ENCODE measurements at regions not wholly inside any gene's neighbourhood (a gene's known extent, or its start where the extent isn't known, plus 50 kb on each side); places are given as distances from the start of the nearest gene placed in this dataset.
"Not testable (repeated sequence)": the region's sequence is repeated elsewhere in the genome, so short reads cannot be mapped to it uniquely, and the experiment has no call there.

DNA sequence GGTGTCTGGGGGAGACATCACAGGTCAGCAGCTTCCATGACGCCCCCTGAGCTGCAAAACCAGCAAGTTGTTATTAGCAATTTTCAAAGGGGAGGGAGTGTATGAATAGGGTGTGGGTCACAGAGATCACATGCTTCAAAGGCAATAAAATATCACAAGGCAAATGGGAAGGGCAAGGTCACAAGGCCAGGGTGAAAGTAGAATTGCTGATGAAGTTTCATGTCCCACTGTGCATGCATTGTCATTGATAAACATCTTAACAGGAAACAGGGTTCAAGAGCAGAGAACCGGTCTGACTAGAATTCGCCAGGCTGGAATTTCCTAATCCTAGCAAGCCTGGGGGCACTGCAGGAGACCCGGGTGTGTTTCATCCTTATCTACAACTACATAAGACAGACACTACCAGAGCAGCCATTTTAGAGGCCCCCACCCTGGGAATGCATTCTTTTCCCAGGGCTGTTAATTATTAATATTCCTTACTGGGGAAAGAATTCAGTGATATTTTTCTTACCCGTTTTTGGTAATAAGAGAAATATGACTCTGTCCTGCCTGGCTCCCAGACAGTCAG is 494.2 kb upstream of the POM121L12 start:
- H2BK120ac ChIP-seq (ENCODE audit: low read depth, low read length); H3K79me1 ChIP-seq (replicated peaks; ENCODE audit: low read length, poor library complexity, severe bottlenecking); H3K14ac ChIP-seq (ENCODE audit: low read length in 2 of 2); H3K4me1 ChIP-seq (ENCODE audit: control insufficient read depth, insufficient read depth, low read depth, low read length); H2BK12ac ChIP-seq (ENCODE audit: low read length in 2 of 2); H2AK5ac ChIP-seq (ENCODE audit: low read length, severe bottlenecking); H2BK15ac ChIP-seq (ENCODE audit: low read depth, poor library complexity, severe bottlenecking); H3K9ac ChIP-seq (ENCODE audit: low read length); H2AFZ ChIP-seq (ENCODE audit: low read depth, low read length); H3K27ac ChIP-seq (ENCODE audit: low read length, poor library complexity, severe bottlenecking); H4K8ac ChIP-seq (ENCODE audit: low read length); H2BK5ac ChIP-seq (ENCODE audit: low read depth, low read length, poor library complexity, severe bottlenecking); H3K4me3 ChIP-seq (ENCODE audit: insufficient read depth in 1 of 2, low read depth in 1 of 2, low read length in 2 of 2); H3K4me2 ChIP-seq (ENCODE audit: low read length, poor library complexity, severe bottlenecking); H3K4ac ChIP-seq (ENCODE audit: low read depth in 1 of 2, low read length in 2 of 2); H4K91ac ChIP-seq (ENCODE audit: low read length); H3K36me3 ChIP-seq (ENCODE audit: control insufficient read depth in 1 of 2, insufficient read depth in 2 of 2, low read depth in 1 of 2, low read length in 2 of 2); H3K27me3 ChIP-seq (ENCODE audit: control insufficient read depth in 1 of 2, insufficient read depth in 1 of 2, low read length in 2 of 2); H3K18ac ChIP-seq (ENCODE audit: low read depth in 1 of 2, low read length in 2 of 2); H3K23ac ChIP-seq (ENCODE audit: low read length in 2 of 2); H3K9me3 ChIP-seq (ENCODE audit: control insufficient read depth, low read length); DNase-seq: not testable (repeated sequence)
- WGBS = 63% methylated on average over 3 of the region's 5 CpGs

DNA sequence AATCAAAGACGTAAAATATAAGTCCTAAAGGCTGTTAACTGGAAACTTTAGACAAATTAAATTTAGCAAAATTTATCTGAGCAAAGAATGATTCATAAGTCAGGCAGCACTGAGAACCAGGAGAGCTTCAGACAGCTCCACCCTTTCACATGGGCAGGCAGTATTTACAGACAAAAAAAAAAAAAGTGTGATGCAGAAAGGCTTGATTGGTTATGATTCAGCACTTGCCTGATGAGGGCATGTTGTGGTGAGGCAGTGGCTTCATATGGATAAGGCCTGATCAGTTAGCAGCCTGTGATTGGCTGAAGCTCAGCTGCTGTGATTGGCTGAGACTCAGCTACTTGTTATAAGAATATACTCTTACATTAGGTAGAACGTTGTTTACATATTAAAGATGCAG is 495.4 kb upstream of the POM121L12 start:
- H2BK5ac ChIP-seq (ENCODE audit: low read depth, low read length, poor library complexity, severe bottlenecking) = no peak overlapping the region
- no peaks in the 10 kb centered on the region for H3K79me1 ChIP-seq (replicated peaks; ENCODE audit: low read length, poor library complexity, severe bottlenecking)
- no peak overlapping the region for H2BK12ac ChIP-seq (ENCODE audit: low read length in 2 of 2)
- no peak overlapping the region for H2AFZ ChIP-seq (ENCODE audit: low read depth, low read length)
- H3K27me3 ChIP-seq (ENCODE audit: control insufficient read depth in 1 of 2, insufficient read depth in 1 of 2, low read length in 2 of 2) = no peaks in the 10 kb centered on the region
- H2BK120ac ChIP-seq (ENCODE audit: low read depth, low read length) = no peak overlapping the region
- H3K14ac ChIP-seq (ENCODE audit: low read length in 2 of 2) = no peak overlapping the region
- no peaks in the 10 kb centered on the region for H3K36me3 ChIP-seq (ENCODE audit: control insufficient read depth in 1 of 2, insufficient read depth in 2 of 2, low read depth in 1 of 2, low read length in 2 of 2)
- no peak overlapping the region for H4K91ac ChIP-seq (ENCODE audit: low read length)
- H3K9me3 ChIP-seq (ENCODE audit: control insufficient read depth, low read length) = no peaks in the 10 kb centered on the region
- no peak overlapping the region for H3K4me2 ChIP-seq (ENCODE audit: low read length, poor library complexity, severe bottlenecking)
- DNase-seq = peak; percentile 57
- H3K9ac ChIP-seq (ENCODE audit: low read length) = no peak overlapping the region
- no CpG with 5 or more reads among the region's 2 CpGs for WGBS
- H3K23ac ChIP-seq (ENCODE audit: low read length in 2 of 2) = no peak overlapping the region
- H3K27ac ChIP-seq (ENCODE audit: low read length, poor library complexity, severe bottlenecking) = no peak overlapping the region
- no peak overlapping the region for H3K4ac ChIP-seq (ENCODE audit: low read depth in 1 of 2, low read length in 2 of 2)
- no peak overlapping the region for H3K18ac ChIP-seq (ENCODE audit: low read depth in 1 of 2, low read length in 2 of 2)
- H3K4me3 ChIP-seq (ENCODE audit: insufficient read depth in 1 of 2, low read depth in 1 of 2, low read length in 2 of 2) = no peak overlapping the region
- no peak overlapping the region for H2AK5ac ChIP-seq (ENCODE audit: low read length, severe bottlenecking)
- no peaks in the 10 kb centered on the region for H3K4me1 ChIP-seq (ENCODE audit: control insufficient read depth, insufficient read depth, low read depth, low read length)
- H2BK15ac ChIP-seq (ENCODE audit: low read depth, poor library complexity, severe bottlenecking) = no peak overlapping the region
- H4K8ac ChIP-seq (ENCODE audit: low read length) = no peak overlapping the region

DNA sequence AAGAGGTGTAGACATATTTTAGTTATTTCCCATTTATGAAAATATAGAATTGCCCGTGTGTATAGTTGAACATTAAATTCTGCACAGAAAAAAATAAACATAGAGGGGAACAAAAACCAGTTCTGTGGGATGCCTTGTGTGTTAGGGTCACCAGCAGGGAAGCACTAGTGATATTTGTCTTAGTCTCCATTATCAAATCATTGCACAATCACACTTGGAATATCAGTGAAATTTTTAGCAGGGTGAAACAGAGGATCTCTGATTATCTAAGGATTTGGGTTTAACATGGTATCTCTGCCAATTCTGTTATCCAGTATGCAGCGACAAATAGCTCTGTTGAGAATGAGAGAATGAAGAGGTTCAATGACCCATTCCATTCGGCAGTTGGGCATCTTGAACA is 496.0 kb upstream of the POM121L12 start:
- no peak overlapping the region for H4K8ac ChIP-seq (ENCODE audit: low read length)
- no peaks in the 10 kb centered on the region for H3K9me3 ChIP-seq (ENCODE audit: control insufficient read depth, low read length)
- no peak overlapping the region for H2BK15ac ChIP-seq (ENCODE audit: low read depth, poor library complexity, severe bottlenecking)
- H3K27me3 ChIP-seq (ENCODE audit: control insufficient read depth in 1 of 2, insufficient read depth in 1 of 2, low read length in 2 of 2) = no peaks in the 10 kb centered on the region
- no peak overlapping the region for H3K14ac ChIP-seq (ENCODE audit: low read length in 2 of 2)
- H2AK5ac ChIP-seq (ENCODE audit: low read length, severe bottlenecking) = no peak overlapping the region
- H3K27ac ChIP-seq (ENCODE audit: low read length, poor library complexity, severe bottlenecking) = no peak overlapping the region
- no peak overlapping the region for H3K23ac ChIP-seq (ENCODE audit: low read length in 2 of 2)
- no peak overlapping the region for H2BK5ac ChIP-seq (ENCODE audit: low read depth, low read length, poor library complexity, severe bottlenecking)
- no peak overlapping the region for H2BK120ac ChIP-seq (ENCODE audit: low read depth, low read length)
- H3K4me1 ChIP-seq (ENCODE audit: control insufficient read depth, insufficient read depth, low read depth, low read length) = no peaks in the 10 kb centered on the region
- no peak for DNase-seq
- H3K9ac ChIP-seq (ENCODE audit: low read length) = no peak overlapping the region
- H4K91ac ChIP-seq (ENCODE audit: low read length) = no peak overlapping the region
- no peak overlapping the region for H3K4ac ChIP-seq (ENCODE audit: low read depth in 1 of 2, low read length in 2 of 2)
- H2BK12ac ChIP-seq (ENCODE audit: low read length in 2 of 2) = no peak overlapping the region
- no peak overlapping the region for H3K4me2 ChIP-seq (ENCODE audit: low read length, poor library complexity, severe bottlenecking)
- H2AFZ ChIP-seq (ENCODE audit: low read depth, low read length) = no peak overlapping the region
- no peaks in the 10 kb centered on the region for H3K36me3 ChIP-seq (ENCODE audit: control insufficient read depth in 1 of 2, insufficient read depth in 2 of 2, low read depth in 1 of 2, low read length in 2 of 2)
- no peak overlapping the region for H3K18ac ChIP-seq (ENCODE audit: low read depth in 1 of 2, low read length in 2 of 2)
- WGBS = 91% methylated on average over 2 of the region's 3 CpGs
- no peak overlapping the region for H3K4me3 ChIP-seq (ENCODE audit: insufficient read depth in 1 of 2, low read depth in 1 of 2, low read length in 2 of 2)
- no peaks in the 10 kb centered on the region for H3K79me1 ChIP-seq (replicated peaks; ENCODE audit: low read length, poor library complexity, severe bottlenecking)

DNA sequence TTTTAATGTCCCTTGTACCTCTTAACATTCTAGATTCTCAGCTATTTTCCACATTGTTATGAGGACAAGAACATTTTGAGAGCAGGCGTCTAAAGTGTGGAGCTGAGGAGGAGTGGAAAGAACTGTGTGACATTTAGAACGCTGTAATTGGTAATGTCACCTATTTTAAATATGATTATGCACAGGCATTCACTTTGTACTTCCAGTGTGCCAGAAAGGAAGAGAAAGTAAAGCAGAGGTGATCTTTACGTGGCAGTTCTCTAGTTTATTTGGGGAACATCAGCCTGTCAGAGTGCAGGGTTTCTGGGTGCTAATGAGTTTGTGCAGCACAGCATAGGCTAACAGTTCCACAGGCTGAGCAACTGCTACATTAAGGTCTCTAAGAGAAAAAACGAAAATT is 498.4 kb upstream of the POM121L12 start:
- Histone ChIP-seq H3K79me1 (replicated peaks; ENCODE audit: low read length, poor library complexity, severe bottlenecking) (no peaks in the 10 kb centered on the region), H2BK120ac (ENCODE audit: low read depth, low read length) (no peak overlapping the region), H3K18ac (ENCODE audit: low read depth in 1 of 2, low read length in 2 of 2) (no peak overlapping the region), H3K4me1 (ENCODE audit: control insufficient read depth, insufficient read depth, low read depth, low read length) (no peaks in the 10 kb centered on the region), H3K9ac (ENCODE audit: low read length) (no peak overlapping the region), H3K27me3 (ENCODE audit: control insufficient read depth in 1 of 2, insufficient read depth in 1 of 2, low read length in 2 of 2) (no peaks in the 10 kb centered on the region), H2AK5ac (ENCODE audit: low read length, severe bottlenecking) (no peak overlapping the region), H3K23ac (ENCODE audit: low read length in 2 of 2) (no peak overlapping the region), H2BK5ac (ENCODE audit: low read depth, low read length, poor library complexity, severe bottlenecking) (no peak overlapping the region), H4K8ac (ENCODE audit: low read length) (no peak overlapping the region), H3K14ac (ENCODE audit: low read length in 2 of 2) (no peak overlapping the region), H3K4ac (ENCODE audit: low read depth in 1 of 2, low read length in 2 of 2) (no peak overlapping the region), H3K9me3 (ENCODE audit: control insufficient read depth, low read length) (peaks cover 6% of the 10 kb centered on the region), H2BK15ac (ENCODE audit: low read depth, poor library complexity, severe bottlenecking) (no peak overlapping the region), H4K91ac (ENCODE audit: low read length) (no peak overlapping the region), H3K4me2 (ENCODE audit: low read length, poor library complexity, severe bottlenecking) (no peak overlapping the region), H3K4me3 (ENCODE audit: insufficient read depth in 1 of 2, low read depth in 1 of 2, low read length in 2 of 2) (no peak overlapping the region), H3K36me3 (ENCODE audit: control insufficient read depth in 1 of 2, insufficient read depth in 2 of 2, low read depth in 1 of 2, low read length in 2 of 2) (no peaks in the 10 kb centered on the region), H2AFZ (ENCODE audit: low read depth, low read length) (no peak overlapping the region), H2BK12ac (ENCODE audit: low read length in 2 of 2) (no peak overlapping the region), H3K27ac (ENCODE audit: low read length, poor library complexity, severe bottlenecking) (no peak overlapping the region)
- 87% methylated on average over 3 of the region's 4 CpGs for WGBS
- no peak for DNase-seq

Data from mesenchymal stem cell (in vitro differentiated cells and primary cell).